IMR-90 (cell line): ENCODE measurements at regions not wholly inside any gene's neighbourhood (a gene's known extent, or its start where the extent isn't known, plus 50 kb on each side); places are given as distances from the start of the nearest gene placed in this dataset.

Source experiments
- ATAC-seq: fragments of 200-7000 bp; cut with Tn5 transposase; 2 replicates; pipeline ENCODE4 v1.9.1; 2020; ENCODE audit warnings: low read depth, mild to moderate bottlenecking, moderate library complexity
- BruUV-seq: library from RNA; stranded (reverse); fragments of 400-500 nt; replicated peaks from 2 replicates; lab custom pipeline; 2021; lab: Mats Ljungman, UMichigan
- CTCF ChIA-PET: fragments of 300-600 bp; formaldehyde crosslinking; extraction: SDS; loops from one replicate; lab custom pipeline; 2021; ENCODE audit warnings: antibody characterized with exemption; lab: Yijun Ruan, JAX
- POLR2A ChIA-PET: fragments of 300-600 bp; sonication (Branson Sonifier 250); formaldehyde crosslinking; loops from one replicate; lab custom pipeline; 2022; ENCODE audit warnings: antibody characterized with exemption; ENCODE audit not compliant: unreplicated experiment; lab: Charles Lee
- DNase-seq: peaks from one replicate; pipeline ENCODE4 v3.0.0; 2013
- H2AFZ ChIP-seq: replicated peaks from 2 replicates; pipeline ENCODE3; 2013; ENCODE audit warnings: low read length, mild to moderate bottlenecking; ENCODE audit not compliant: poor library complexity
- H2AK5ac ChIP-seq: 2 replicates; pipeline ENCODE4 v1.6.1; 2013; ENCODE audit warnings: low read depth, low read length, inconsistent platforms
- H2AK9ac ChIP-seq: replicated peaks from 2 replicates; pipeline ENCODE3; 2013; ENCODE audit warnings: mild to moderate bottlenecking, low read depth, low read length, moderate library complexity; ENCODE audit not compliant: poor library complexity
- H2BK120ac ChIP-seq: 2 replicates; pipeline ENCODE4 v1.6.1; 2013; ENCODE audit warnings: low read depth, low read length, inconsistent platforms
- H2BK15ac ChIP-seq: 3 replicates; pipeline ENCODE4 v1.6.1; 2013; ENCODE audit warnings: low read depth, low read length, inconsistent platforms
- H2BK20ac ChIP-seq: 2 replicates; pipeline ENCODE4 v1.6.1; 2013; ENCODE audit warnings: low read depth, mild to moderate bottlenecking, inconsistent platforms, low read length, moderate library complexity
- H2BK5ac ChIP-seq: 2 replicates; pipeline ENCODE4 v1.6.1; 2013; ENCODE audit warnings: mild to moderate bottlenecking, low read depth, low read length, inconsistent platforms; ENCODE audit not compliant: poor library complexity, severe bottlenecking
- H3K14ac ChIP-seq: replicated peaks from 2 replicates; pipeline ENCODE4 v1.6.1; 2013; ENCODE audit warnings: low read depth, low read length, inconsistent platforms
- H3K18ac ChIP-seq: 2 replicates; pipeline ENCODE4 v1.6.1; 2013; ENCODE audit warnings: low read depth, low read length, control low read depth
- H3K23ac ChIP-seq: 2 replicates; pipeline ENCODE4 v1.6.1; 2013; ENCODE audit warnings: low read depth, low read length, inconsistent platforms
- H3K27ac ChIP-seq: 2 replicates; pipeline ENCODE4 v1.5.1; 2013; ENCODE audit warnings: mild to moderate bottlenecking, control low read depth, low read length; ENCODE audit not compliant: insufficient read depth
- H3K27me3 ChIP-seq: 2 replicates; pipeline ENCODE4 v1.6.1; 2013; ENCODE audit warnings: low read length; ENCODE audit not compliant: control insufficient read depth, insufficient read depth
- H3K36me3 ChIP-seq: 2 replicates; pipeline ENCODE4 v1.6.1; 2013; ENCODE audit warnings: low read length, mixed read lengths; ENCODE audit not compliant: control insufficient read depth, insufficient read depth
- H3K4ac ChIP-seq: 2 replicates; pipeline ENCODE4 v1.6.1; 2013; ENCODE audit warnings: low read depth, low read length, inconsistent platforms
- H3K4me1 ChIP-seq: 2 replicates; pipeline ENCODE4 v1.6.1; 2013; ENCODE audit warnings: low read length, mixed read lengths; ENCODE audit not compliant: control insufficient read depth, insufficient read depth
- H3K4me2 ChIP-seq: 2 replicates; pipeline ENCODE4 v1.6.1; 2013; ENCODE audit warnings: low read depth, mild to moderate bottlenecking, control low read depth, low read length, moderate library complexity
- H3K4me3 ChIP-seq: 2 replicates; pipeline ENCODE4 v1.5.1; 2013; ENCODE audit warnings: low read depth, mild to moderate bottlenecking, control low read depth, low read length, moderate library complexity; ENCODE audit not compliant: insufficient read depth
- H3K56ac ChIP-seq: 2 replicates; pipeline ENCODE4 v1.6.1; 2013; ENCODE audit warnings: low read length, inconsistent platforms; ENCODE audit not compliant: insufficient read depth; ENCODE audit errors: extremely low read depth
- H3K79me1 ChIP-seq, 2 experiments: 2 replicates each; pipeline ENCODE4 v1.6.1; 2013; ENCODE audit warnings: low read length in 2 of 2, inconsistent platforms in 1 of 2, low read depth in 1 of 2
- H3K9ac ChIP-seq: 2 replicates; pipeline ENCODE4 v1.6.1; 2013; ENCODE audit warnings: low read depth, low read length, control low read depth
- H3K9me1 ChIP-seq: 2 replicates; pipeline ENCODE4 v1.6.1; 2013; ENCODE audit warnings: low read length, inconsistent platforms; ENCODE audit not compliant: insufficient read depth
- H3K9me3 ChIP-seq: 2 replicates; pipeline ENCODE4 v1.6.1; 2013; ENCODE audit warnings: low read length; ENCODE audit not compliant: control insufficient read depth, insufficient read depth
- H4K20me1 ChIP-seq: 2 replicates; pipeline ENCODE4 v1.6.1; 2013; ENCODE audit warnings: low read length, inconsistent platforms; ENCODE audit not compliant: insufficient read depth
- H4K5ac ChIP-seq: 2 replicates; pipeline ENCODE4 v1.6.1; 2013; ENCODE audit warnings: mild to moderate bottlenecking, low read depth, low read length, control low read depth
- H4K8ac ChIP-seq, 2 experiments: 2 replicates each; pipeline ENCODE4 v1.6.1; 2013; ENCODE audit warnings: low read depth in 2 of 2, low read length in 2 of 2, control low read depth in 1 of 2, inconsistent platforms in 1 of 2
- H4K91ac ChIP-seq: 2 replicates; pipeline ENCODE4 v1.6.1; 2013; ENCODE audit warnings: low read depth, low read length, inconsistent platforms; ENCODE audit not compliant: insufficient read depth
- CEBPB ChIP-seq: IDR thresholded peaks from 2 replicates; pipeline ENCODE4 v1.6.1; 2012; ENCODE audit warnings: low read depth, low read length, improper control_type of control experiment
- CHD1 ChIP-seq: IDR thresholded peaks from 2 replicates; pipeline ENCODE4 v1.6.1; 2012; ENCODE audit warnings: low read depth, low read length, improper control_type of control experiment
- FOS ChIP-seq: fragments of 150-350 bp; IDR thresholded peaks from 2 replicates; pipeline ENCODE4 v1.6.1; 2016; ENCODE audit warnings: low read depth, low read length
- RFX5 ChIP-seq: IDR thresholded peaks from 2 replicates; pipeline ENCODE4 v1.8.0; 2012; ENCODE audit warnings: low read depth, mild to moderate bottlenecking, low read length, moderate library complexity
- WGBS, 2 experiments: methylation state at CpG; one replicate each; pipeline versions ENCODE4 v1.1.5 to v1.1.7; 2013; ENCODE audit warnings: missing lambda C conversion rate in 2 of 2; ENCODE audit not compliant: insufficient read length in 1 of 2; ENCODE audit errors: extremely low coverage in 2 of 2; 5-methylcytosine and 5-hydroxymethylcytosine counted together
- dilution Hi-C: fragments of 300-500 bp; cut with HindIII; formaldehyde crosslinking; loops from one replicate; pipeline ENCODE4 v1.14.3; 2018; ENCODE audit warnings: low sequenced_read_pairs; ENCODE audit not compliant: unreplicated experiment
- in situ Hi-C: fragments of 300-500 bp; cut with MboI; formaldehyde crosslinking; loops from 3 replicates; pipeline ENCODE4 v1.14.3; 2019; ENCODE audit warnings: low sequenced_read_pairs, inconsistent platforms, mixed read lengths
- intact Hi-C: fragments of 100-400 bp; cut with micrococcal nuclease; formaldehyde crosslinking; loops from 2 replicates; pipeline ENCODE4 v1.10.0; 2022
- TF ChIP-seq, protein P1 (sequence below): fragments of 150-350 bp; IDR thresholded peaks from 2 replicates; pipeline ENCODE4 v1.6.1; 2016; ENCODE audit warnings: low read depth, mild to moderate bottlenecking, low read length, moderate library complexity, borderline replicate concordance
- TF ChIP-seq, protein P2 (sequence below): conservative IDR thresholded peaks from 2 replicates; pipeline ENCODE4 v1.5.1; 2012; ENCODE audit warnings: mild to moderate bottlenecking, low read depth, low read length, improper control_type of control experiment

DNA sequence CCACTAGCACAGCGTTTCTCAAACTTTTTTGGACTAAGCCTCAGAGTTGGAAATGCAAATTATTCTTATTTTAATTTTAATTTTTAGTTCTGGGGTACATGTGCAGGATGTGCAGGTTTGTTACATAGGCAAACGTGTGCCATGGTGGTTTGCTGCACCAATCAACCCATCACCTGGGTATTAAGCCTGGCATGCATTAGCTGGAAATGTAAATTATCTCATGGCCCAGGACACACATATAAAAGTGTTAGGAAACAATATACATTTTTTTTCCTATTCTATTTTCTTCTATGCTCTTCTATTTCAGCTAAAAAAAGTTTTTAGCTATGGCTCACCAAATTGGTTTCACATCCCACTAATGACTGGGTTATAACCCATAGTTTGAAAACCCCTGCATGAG, 73.3 kb upstream of the LRIG1 start:
- in situ Hi-C loops (no loop called here), dilution Hi-C loops (no loop called here), intact Hi-C loops (no loop called here)
- H3K9me1 ChIP-seq = no peaks in the 10 kb centered on the region; the same call in 1 of the 2 replicates
- ATAC-seq = no peak
- no peak overlapping the region for H2AK5ac ChIP-seq
- H3K4me3 ChIP-seq = no peak overlapping the region
- no TSS peak for BruUV-seq
- no peaks in the 10 kb centered on the region for H4K20me1 ChIP-seq
- no peaks in the 10 kb centered on the region for H3K79me1 ChIP-seq
- H3K27me3 ChIP-seq = no peaks in the 10 kb centered on the region
- no peak overlapping the region for H4K8ac ChIP-seq
- no peak overlapping the region for H2AK9ac ChIP-seq
- no peak overlapping the region for H3K56ac ChIP-seq
- no peak overlapping the region for H2BK15ac ChIP-seq
- TF ChIP-seq RFX5 (no peak), CHD1 (no peak), CEBPB (no peak), FOS (no peak)
- TF ChIP-seq, protein P1, sequence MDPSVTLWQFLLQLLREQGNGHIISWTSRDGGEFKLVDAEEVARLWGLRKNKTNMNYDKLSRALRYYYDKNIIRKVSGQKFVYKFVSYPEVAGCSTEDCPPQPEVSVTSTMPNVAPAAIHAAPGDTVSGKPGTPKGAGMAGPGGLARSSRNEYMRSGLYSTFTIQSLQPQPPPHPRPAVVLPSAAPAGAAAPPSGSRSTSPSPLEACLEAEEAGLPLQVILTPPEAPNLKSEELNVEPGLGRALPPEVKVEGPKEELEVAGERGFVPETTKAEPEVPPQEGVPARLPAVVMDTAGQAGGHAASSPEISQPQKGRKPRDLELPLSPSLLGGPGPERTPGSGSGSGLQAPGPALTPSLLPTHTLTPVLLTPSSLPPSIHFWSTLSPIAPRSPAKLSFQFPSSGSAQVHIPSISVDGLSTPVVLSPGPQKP = no peak
- TF ChIP-seq, protein P2, sequence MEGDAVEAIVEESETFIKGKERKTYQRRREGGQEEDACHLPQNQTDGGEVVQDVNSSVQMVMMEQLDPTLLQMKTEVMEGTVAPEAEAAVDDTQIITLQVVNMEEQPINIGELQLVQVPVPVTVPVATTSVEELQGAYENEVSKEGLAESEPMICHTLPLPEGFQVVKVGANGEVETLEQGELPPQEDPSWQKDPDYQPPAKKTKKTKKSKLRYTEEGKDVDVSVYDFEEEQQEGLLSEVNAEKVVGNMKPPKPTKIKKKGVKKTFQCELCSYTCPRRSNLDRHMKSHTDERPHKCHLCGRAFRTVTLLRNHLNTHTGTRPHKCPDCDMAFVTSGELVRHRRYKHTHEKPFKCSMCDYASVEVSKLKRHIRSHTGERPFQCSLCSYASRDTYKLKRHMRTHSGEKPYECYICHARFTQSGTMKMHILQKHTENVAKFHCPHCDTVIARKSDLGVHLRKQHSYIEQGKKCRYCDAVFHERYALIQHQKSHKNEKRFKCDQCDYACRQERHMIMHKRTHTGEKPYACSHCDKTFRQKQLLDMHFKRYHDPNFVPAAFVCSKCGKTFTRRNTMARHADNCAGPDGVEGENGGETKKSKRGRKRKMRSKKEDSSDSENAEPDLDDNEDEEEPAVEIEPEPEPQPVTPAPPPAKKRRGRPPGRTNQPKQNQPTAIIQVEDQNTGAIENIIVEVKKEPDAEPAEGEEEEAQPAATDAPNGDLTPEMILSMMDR = no peak
- peaks cover 2% of the 10 kb centered on the region; the same call in 1 of the 2 replicates for H3K9me3 ChIP-seq
- no peak overlapping the region for H3K9ac ChIP-seq
- no peak overlapping the region for H2BK120ac ChIP-seq
- no peak overlapping the region for H3K14ac ChIP-seq
- no peak overlapping the region for H2BK20ac ChIP-seq
- no peak overlapping the region for H4K91ac ChIP-seq
- H3K4ac ChIP-seq = no peak overlapping the region
- H3K18ac ChIP-seq = no peak overlapping the region
- no peaks in the 10 kb centered on the region for H3K4me1 ChIP-seq
- no peaks in the 10 kb centered on the region for H3K36me3 ChIP-seq
- H2AFZ ChIP-seq = no peak overlapping the region
- H3K27ac ChIP-seq = no peak overlapping the region
- ChIA-PET CTCF (no interaction called here), POLR2A (no interaction called here)
- no peak overlapping the region for H3K23ac ChIP-seq
- no peak for DNase-seq
- H4K5ac ChIP-seq = no peak overlapping the region
- no peak overlapping the region for H3K4me2 ChIP-seq
- no peak overlapping the region for H2BK5ac ChIP-seq
- no CpG with 5 or more reads among the region's 2 CpGs for WGBS, 2 experiments
